SK-N-SH treated with all-trans-retinoic acid at 6 μM for 48 hours (cell line): ENCODE measurements at regions not wholly inside any gene's neighbourhood (a gene's known extent, or its start where the extent isn't known, plus 50 kb on each side); places are given as distances from the start of the nearest gene placed in this dataset.

Experiments
- ATAC-seq: fragments of 200-7000 bp; cut with Tn5 transposase; 3 replicates; pipeline ENCODE4 v1.9.1; 2020; ENCODE audit warnings: mild to moderate bottlenecking, moderate library complexity
- ARNTL ChIP-seq: fragments of 450-650 bp; formaldehyde crosslinking; IDR thresholded peaks from 2 replicates; pipeline ENCODE4 v1.5.0; 2020; ENCODE audit warnings: low read depth, mild to moderate bottlenecking, moderate library complexity, borderline replicate concordance
- BACH2 ChIP-seq: fragments of 250-450 bp; sonication (Bioruptor Pico); IDR thresholded peaks from 2 replicates; pipeline ENCODE4 v1.9.0; 2021; ENCODE audit warnings: mild to moderate bottlenecking, borderline replicate concordance
- CSDC2 ChIP-seq: fragments of 250-450 bp; sonication (Bioruptor Pico); IDR thresholded peaks from 2 replicates; pipeline ENCODE4 v1.5.0; 2020; ENCODE audit warnings: mild to moderate bottlenecking, moderate library complexity
- ESRRG ChIP-seq: fragments of 250-450 bp; sonication (Bioruptor Pico); IDR thresholded peaks from 2 replicates; pipeline ENCODE4 v1.6.1; 2021; ENCODE audit warnings: mild to moderate bottlenecking
- GLIS3 ChIP-seq: fragments of 250-450 bp; sonication (Bioruptor Pico); IDR thresholded peaks from 2 replicates; pipeline ENCODE4 v1.5.0; 2020; ENCODE audit warnings: mild to moderate bottlenecking, moderate library complexity
- ISL1 ChIP-seq: fragments of 250-450 bp; sonication (Bioruptor Pico); IDR thresholded peaks from 2 replicates; pipeline ENCODE4 v2.1.2; 2022; ENCODE audit warnings: mild to moderate bottlenecking, moderate library complexity
- RARB ChIP-seq: fragments of 250-450 bp; sonication (Bioruptor Pico); IDR thresholded peaks from 2 replicates; pipeline ENCODE4 v1.8.0; 2021; ENCODE audit warnings: mild to moderate bottlenecking, moderate library complexity
- SNAI2 ChIP-seq: fragments of 250-450 bp; sonication (Bioruptor Pico); IDR thresholded peaks from 2 replicates; pipeline ENCODE4 v1.5.0; 2020; ENCODE audit warnings: mild to moderate bottlenecking, moderate library complexity
- TCF4 ChIP-seq: fragments of 250-450 bp; sonication (Bioruptor Pico); IDR thresholded peaks from 2 replicates; pipeline ENCODE4 v1.8.0; 2021; ENCODE audit warnings: mild to moderate bottlenecking, moderate library complexity, borderline replicate concordance
- TOX ChIP-seq: fragments of 250-450 bp; sonication (Bioruptor Pico); IDR thresholded peaks from 2 replicates; pipeline ENCODE4 v1.8.0; 2021; ENCODE audit warnings: mild to moderate bottlenecking, moderate library complexity, borderline replicate concordance
- ZC3H10 ChIP-seq: fragments of 250-450 bp; sonication (Bioruptor Pico); IDR thresholded peaks from 2 replicates; pipeline ENCODE4 v1.5.1; 2021; ENCODE audit warnings: mild to moderate bottlenecking, moderate library complexity
- ZFP3 ChIP-seq: fragments of 250-450 bp; sonication (Bioruptor Pico); IDR thresholded peaks from 2 replicates; pipeline ENCODE4 v1.5.0; 2020; ENCODE audit warnings: mild to moderate bottlenecking, moderate library complexity
- ZFP30 ChIP-seq: fragments of 450-650 bp; formaldehyde crosslinking; IDR thresholded peaks from 2 replicates; pipeline ENCODE4 v1.5.0; 2022; ENCODE audit warnings: mild to moderate bottlenecking, moderate library complexity
- ZNF565 ChIP-seq: fragments of 450-650 bp; formaldehyde crosslinking; conservative IDR thresholded peaks from 2 replicates; pipeline ENCODE4 v1.5.0; 2020; ENCODE audit warnings: low read depth, mild to moderate bottlenecking, moderate library complexity
- ZNF70 ChIP-seq: fragments of 450-650 bp; formaldehyde crosslinking; IDR thresholded peaks from 2 replicates; pipeline ENCODE4 v1.5.0; 2020; ENCODE audit warnings: mild to moderate bottlenecking, moderate library complexity
- ZNF8 ChIP-seq: fragments of 450-650 bp; formaldehyde crosslinking; IDR thresholded peaks from 2 replicates; pipeline ENCODE4 v1.5.0; 2020; ENCODE audit warnings: mild to moderate bottlenecking, moderate library complexity
- TF ChIP-seq, protein P1 (sequence below): fragments of 250-450 bp; sonication (Bioruptor Pico); IDR thresholded peaks from 2 replicates; pipeline ENCODE4 v1.8.0; 2020; ENCODE audit warnings: mild to moderate bottlenecking, moderate library complexity, borderline replicate concordance
- TF ChIP-seq, protein P2 (sequence below): fragments of 250-450 bp; sonication (Bioruptor Pico); IDR thresholded peaks from 2 replicates; pipeline ENCODE4 v1.5.1; 2021; ENCODE audit warnings: mild to moderate bottlenecking, moderate library complexity
- TF ChIP-seq, protein P3 (sequence below): fragments of 250-450 bp; sonication (Bioruptor Pico); IDR thresholded peaks from 2 replicates; pipeline ENCODE4 v1.5.1; 2020; ENCODE audit warnings: low read depth, mild to moderate bottlenecking, moderate library complexity
- TF ChIP-seq, protein P4 (sequence below): fragments of 250-450 bp; sonication (Bioruptor Pico); IDR thresholded peaks from 2 replicates; pipeline ENCODE4 v1.8.0; 2021; ENCODE audit warnings: low read depth, mild to moderate bottlenecking, moderate library complexity, borderline replicate concordance
- TF ChIP-seq, protein P5 (sequence below): fragments of 250-450 bp; sonication (Bioruptor Pico); IDR thresholded peaks from 2 replicates; pipeline ENCODE4 v1.5.0; 2020; ENCODE audit warnings: mild to moderate bottlenecking, moderate library complexity

DNA sequence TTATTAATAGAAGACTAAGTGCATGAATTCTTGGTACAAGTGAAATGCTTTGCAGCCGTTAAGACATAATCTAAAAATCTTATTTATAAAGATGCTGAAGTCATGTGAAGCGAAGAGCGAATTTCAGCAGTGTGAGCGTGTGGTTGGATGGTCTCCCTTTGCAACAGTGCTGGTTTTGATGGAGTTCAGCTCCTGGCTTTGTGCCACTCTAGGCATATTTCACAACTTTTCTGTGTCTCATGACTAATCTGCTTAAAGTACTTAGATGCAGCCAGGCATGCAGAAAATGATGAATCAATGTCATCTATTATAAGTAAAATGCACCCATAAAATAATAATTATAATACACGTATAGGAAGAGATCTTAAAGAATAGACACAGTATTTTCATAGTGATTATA is 107.2 kb upstream of the TCERG1L start:
- ATAC-seq = no peak
- TF ChIP-seq, protein P1, sequence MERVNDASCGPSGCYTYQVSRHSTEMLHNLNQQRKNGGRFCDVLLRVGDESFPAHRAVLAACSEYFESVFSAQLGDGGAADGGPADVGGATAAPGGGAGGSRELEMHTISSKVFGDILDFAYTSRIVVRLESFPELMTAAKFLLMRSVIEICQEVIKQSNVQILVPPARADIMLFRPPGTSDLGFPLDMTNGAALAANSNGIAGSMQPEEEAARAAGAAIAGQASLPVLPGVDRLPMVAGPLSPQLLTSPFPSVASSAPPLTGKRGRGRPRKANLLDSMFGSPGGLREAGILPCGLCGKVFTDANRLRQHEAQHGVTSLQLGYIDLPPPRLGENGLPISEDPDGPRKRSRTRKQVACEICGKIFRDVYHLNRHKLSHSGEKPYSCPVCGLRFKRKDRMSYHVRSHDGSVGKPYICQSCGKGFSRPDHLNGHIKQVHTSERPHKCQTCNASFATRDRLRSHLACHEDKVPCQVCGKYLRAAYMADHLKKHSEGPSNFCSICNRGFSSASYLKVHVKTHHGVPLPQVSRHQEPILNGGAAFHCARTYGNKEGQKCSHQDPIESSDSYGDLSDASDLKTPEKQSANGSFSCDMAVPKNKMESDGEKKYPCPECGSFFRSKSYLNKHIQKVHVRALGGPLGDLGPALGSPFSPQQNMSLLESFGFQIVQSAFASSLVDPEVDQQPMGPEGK (CRISPR knock-in tag) = no peak
- TF ChIP-seq ZFP3 (CRISPR knock-in tag) = no peak
- no peak for TF ChIP-seq ZNF8
- no peak for TF ChIP-seq ZC3H10 (CRISPR knock-in tag)
- TF ChIP-seq, all 23 proteins: peak for 0

DNA sequence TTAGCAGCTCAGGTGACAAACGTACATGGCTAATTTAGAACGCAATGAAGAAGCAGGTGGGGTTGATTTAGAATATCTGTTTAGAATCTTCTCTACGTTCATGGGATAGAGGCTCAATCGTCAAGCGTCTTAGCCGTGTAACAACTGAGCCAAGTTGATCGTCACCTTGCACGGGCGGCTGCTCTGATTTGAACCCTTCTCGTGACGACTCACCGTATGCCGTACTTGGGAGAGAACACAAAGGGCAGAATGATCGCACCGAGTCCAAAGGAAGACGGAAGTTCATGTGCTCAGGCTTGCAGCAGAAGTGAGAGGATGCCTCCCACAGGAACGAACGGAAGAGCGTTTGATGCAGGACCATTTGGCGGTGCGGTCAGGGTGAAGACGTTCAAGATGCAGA is 108.3 kb upstream of the TCERG1L start:
- ATAC-seq = no peak
- TF ChIP-seq RARB (CRISPR knock-in tag) = no peak
- no peak for TF ChIP-seq ARNTL (CRISPR knock-in tag)
- TF ChIP-seq GLIS3 (CRISPR knock-in tag) = no peak
- TF ChIP-seq BACH2 = no peak
- TF ChIP-seq ZNF70 (CRISPR knock-in tag) = no peak
- no peak for TF ChIP-seq ZNF565 (CRISPR knock-in tag)
- TF ChIP-seq ZC3H10 (CRISPR knock-in tag) = no peak
- TF ChIP-seq CSDC2 = no peak
- TF ChIP-seq, protein P1 (CRISPR knock-in tag) = no peak
- no peak for TF ChIP-seq ZFP30 (CRISPR knock-in tag)
- TF ChIP-seq ZNF8 = no peak
- TF ChIP-seq, protein P2, sequence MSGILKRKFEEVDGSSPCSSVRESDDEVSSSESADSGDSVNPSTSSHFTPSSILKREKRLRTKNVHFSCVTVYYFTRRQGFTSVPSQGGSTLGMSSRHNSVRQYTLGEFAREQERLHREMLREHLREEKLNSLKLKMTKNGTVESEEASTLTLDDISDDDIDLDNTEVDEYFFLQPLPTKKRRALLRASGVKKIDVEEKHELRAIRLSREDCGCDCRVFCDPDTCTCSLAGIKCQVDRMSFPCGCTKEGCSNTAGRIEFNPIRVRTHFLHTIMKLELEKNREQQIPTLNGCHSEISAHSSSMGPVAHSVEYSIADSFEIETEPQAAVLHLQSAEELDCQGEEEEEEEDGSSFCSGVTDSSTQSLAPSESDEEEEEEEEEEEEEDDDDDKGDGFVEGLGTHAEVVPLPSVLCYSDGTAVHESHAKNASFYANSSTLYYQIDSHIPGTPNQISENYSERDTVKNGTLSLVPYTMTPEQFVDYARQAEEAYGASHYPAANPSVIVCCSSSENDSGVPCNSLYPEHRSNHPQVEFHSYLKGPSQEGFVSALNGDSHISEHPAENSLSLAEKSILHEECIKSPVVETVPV (CRISPR knock-in tag) = no peak
- no peak for TF ChIP-seq TCF4 (CRISPR knock-in tag)
- TF ChIP-seq TOX (CRISPR knock-in tag) = no peak
- no peak for TF ChIP-seq SNAI2
- TF ChIP-seq ISL1 (CRISPR knock-in tag) = no peak
- TF ChIP-seq, protein P3, sequence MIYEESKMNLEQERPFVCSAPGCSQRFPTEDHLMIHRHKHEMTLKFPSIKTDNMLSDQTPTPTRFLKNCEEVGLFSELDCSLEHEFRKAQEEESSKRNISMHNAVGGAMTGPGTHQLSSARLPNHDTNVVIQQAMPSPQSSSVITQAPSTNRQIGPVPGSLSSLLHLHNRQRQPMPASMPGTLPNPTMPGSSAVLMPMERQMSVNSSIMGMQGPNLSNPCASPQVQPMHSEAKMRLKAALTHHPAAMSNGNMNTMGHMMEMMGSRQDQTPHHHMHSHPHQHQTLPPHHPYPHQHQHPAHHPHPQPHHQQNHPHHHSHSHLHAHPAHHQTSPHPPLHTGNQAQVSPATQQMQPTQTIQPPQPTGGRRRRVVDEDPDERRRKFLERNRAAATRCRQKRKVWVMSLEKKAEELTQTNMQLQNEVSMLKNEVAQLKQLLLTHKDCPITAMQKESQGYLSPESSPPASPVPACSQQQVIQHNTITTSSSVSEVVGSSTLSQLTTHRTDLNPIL (CRISPR knock-in tag) = no peak

DNA sequence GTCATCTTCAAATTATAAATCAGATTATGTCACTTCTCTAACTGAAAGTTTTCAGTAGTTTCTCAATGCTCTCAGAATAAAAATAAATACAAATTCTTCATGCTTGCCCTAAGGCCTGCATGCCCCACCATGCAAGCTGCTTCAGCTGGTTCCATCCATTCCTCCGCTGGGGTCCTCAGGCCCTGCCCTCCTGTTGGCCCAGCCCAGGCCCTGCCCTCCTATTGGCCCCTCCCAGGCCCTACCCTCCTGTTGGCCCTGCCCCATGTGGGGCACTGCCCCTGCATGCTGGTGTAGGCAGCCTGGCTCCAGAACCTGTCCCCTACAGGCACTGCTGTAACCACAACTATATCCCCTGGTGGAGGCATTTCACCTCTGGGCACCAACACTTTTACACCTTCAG is 109.3 kb upstream of the TCERG1L start:
- ATAC-seq = no peak
- TF ChIP-seq, protein P4, sequence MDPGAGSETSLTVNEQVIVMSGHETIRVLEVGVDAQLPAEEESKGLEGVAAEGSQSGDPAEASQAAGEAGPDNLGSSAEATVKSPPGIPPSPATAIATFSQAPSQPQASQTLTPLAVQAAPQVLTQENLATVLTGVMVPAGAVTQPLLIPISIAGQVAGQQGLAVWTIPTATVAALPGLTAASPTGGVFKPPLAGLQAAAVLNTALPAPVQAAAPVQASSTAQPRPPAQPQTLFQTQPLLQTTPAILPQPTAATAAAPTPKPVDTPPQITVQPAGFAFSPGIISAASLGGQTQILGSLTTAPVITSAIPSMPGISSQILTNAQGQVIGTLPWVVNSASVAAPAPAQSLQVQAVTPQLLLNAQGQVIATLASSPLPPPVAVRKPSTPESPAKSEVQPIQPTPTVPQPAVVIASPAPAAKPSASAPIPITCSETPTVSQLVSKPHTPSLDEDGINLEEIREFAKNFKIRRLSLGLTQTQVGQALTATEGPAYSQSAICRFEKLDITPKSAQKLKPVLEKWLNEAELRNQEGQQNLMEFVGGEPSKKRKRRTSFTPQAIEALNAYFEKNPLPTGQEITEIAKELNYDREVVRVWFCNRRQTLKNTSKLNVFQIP (CRISPR knock-in tag) = no peak

DNA sequence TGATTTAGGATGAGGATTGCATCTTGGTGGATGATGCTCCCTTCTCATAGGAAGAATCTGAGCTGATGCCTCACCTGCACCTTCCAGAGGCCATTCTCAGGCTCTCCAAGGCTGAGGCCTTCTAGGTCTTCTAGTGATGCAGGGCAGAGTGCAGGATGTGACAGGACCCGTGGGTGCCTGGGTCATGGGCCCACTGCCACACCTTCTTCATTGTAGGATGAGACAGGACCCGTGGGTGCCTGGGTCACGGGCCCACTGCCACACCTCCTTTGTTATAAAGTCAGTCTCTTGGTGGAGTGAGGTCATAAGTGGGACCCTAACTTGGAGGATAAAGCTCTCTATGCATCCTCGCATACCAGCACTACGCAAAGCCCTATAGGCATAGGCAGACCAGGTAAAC is 109.9 kb upstream of the TCERG1L start:
- no peak for ATAC-seq
- TF ChIP-seq BACH2 (no peak), ZFP3 (CRISPR knock-in tag) (no peak), ZNF8 (no peak), ARNTL (CRISPR knock-in tag) (no peak), CSDC2 (no peak), ZNF565 (CRISPR knock-in tag) (no peak), ESRRG (CRISPR knock-in tag) (no peak), ISL1 (CRISPR knock-in tag) (no peak), ZC3H10 (CRISPR knock-in tag) (no peak), GLIS3 (CRISPR knock-in tag) (no peak)
- TF ChIP-seq, protein P5, sequence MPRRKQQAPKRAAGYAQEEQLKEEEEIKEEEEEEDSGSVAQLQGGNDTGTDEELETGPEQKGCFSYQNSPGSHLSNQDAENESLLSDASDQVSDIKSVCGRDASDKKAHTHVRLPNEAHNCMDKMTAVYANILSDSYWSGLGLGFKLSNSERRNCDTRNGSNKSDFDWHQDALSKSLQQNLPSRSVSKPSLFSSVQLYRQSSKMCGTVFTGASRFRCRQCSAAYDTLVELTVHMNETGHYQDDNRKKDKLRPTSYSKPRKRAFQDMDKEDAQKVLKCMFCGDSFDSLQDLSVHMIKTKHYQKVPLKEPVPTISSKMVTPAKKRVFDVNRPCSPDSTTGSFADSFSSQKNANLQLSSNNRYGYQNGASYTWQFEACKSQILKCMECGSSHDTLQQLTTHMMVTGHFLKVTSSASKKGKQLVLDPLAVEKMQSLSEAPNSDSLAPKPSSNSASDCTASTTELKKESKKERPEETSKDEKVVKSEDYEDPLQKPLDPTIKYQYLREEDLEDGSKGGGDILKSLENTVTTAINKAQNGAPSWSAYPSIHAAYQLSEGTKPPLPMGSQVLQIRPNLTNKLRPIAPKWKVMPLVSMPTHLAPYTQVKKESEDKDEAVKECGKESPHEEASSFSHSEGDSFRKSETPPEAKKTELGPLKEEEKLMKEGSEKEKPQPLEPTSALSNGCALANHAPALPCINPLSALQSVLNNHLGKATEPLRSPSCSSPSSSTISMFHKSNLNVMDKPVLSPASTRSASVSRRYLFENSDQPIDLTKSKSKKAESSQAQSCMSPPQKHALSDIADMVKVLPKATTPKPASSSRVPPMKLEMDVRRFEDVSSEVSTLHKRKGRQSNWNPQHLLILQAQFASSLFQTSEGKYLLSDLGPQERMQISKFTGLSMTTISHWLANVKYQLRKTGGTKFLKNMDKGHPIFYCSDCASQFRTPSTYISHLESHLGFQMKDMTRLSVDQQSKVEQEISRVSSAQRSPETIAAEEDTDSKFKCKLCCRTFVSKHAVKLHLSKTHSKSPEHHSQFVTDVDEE (CRISPR knock-in tag) = no peak
- TF ChIP-seq, protein P2 (CRISPR knock-in tag) = no peak
- TF ChIP-seq, protein P4 (CRISPR knock-in tag) = no peak
